B cell (primary cell): ENCODE measurements at regions not wholly inside any gene's neighbourhood (a gene's known extent, or its start where the extent isn't known, plus 50 kb on each side); places are given as distances from the start of the nearest gene placed in this dataset.

ENCODE experiments used
- CTCF ChIP-seq: fragments of 200-600 bp; IDR thresholded peaks from one replicate; pipeline ENCODE4 v1.8.0; 2022; ENCODE audit warnings: antibody characterized with exemption, mild to moderate bottlenecking
- EZH2 ChIP-seq: IDR thresholded peaks from 2 replicates; pipeline ENCODE4 v1.6.1; 2012; ENCODE audit warnings: borderline replicate concordance, low read depth, mild to moderate bottlenecking, moderate library complexity, low read length; ENCODE audit not compliant: insufficient read depth, poor library complexity, severe bottlenecking

GRCh38 chrX:118904664-118905063, 69.8 kb upstream of the LONRF3 start:
- TF ChIP-seq CTCF (no peak), EZH2 (no peak)
